ENCODE measurements at regions not wholly inside any gene's neighbourhood (a gene's known extent, or its start where the extent isn't known, plus 50 kb on each side); places are given as distances from the start of the nearest gene placed in this dataset.

DNA sequence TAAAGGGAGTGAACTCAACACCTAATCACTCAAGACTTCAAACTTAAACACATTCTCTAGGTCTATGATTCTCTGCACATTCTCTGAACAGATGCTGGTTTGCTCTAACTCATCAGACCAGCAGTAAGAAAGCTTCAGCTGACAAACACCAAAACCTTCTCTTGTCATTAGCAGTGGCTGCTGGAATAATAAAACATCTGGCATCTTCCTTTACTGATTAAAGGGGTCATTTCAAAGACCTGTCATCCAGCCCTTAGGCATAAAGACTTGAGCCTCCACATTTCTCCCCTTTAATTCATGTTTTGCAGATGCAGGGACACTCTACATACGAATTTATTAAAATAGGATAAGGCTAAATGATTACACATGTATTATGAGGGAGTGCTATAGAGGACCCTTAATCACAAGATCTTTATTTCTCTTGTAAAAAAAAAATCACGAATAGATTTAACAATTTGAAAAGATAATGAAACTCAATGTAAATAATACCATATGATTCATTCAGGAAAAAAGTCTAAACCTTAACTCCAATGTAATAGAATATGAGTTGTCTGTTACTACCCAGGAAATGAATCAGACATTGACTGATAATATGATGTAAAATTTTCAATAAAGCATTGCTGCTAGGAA is 152.4 kb upstream of the GNAI1 start:
- TF ChIP-seq, protein P1, sequence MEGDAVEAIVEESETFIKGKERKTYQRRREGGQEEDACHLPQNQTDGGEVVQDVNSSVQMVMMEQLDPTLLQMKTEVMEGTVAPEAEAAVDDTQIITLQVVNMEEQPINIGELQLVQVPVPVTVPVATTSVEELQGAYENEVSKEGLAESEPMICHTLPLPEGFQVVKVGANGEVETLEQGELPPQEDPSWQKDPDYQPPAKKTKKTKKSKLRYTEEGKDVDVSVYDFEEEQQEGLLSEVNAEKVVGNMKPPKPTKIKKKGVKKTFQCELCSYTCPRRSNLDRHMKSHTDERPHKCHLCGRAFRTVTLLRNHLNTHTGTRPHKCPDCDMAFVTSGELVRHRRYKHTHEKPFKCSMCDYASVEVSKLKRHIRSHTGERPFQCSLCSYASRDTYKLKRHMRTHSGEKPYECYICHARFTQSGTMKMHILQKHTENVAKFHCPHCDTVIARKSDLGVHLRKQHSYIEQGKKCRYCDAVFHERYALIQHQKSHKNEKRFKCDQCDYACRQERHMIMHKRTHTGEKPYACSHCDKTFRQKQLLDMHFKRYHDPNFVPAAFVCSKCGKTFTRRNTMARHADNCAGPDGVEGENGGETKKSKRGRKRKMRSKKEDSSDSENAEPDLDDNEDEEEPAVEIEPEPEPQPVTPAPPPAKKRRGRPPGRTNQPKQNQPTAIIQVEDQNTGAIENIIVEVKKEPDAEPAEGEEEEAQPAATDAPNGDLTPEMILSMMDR (IDR thresholded peaks at IDR 0.05) = no peak
- TF ChIP-seq POLR2A (IDR thresholded peaks at IDR 0.05) = no peak
